ENCODE measurements at regions not wholly inside any gene's neighbourhood (a gene's known extent, or its start where the extent isn't known, plus 50 kb on each side); places are given as distances from the start of the nearest gene placed in this dataset.

DNA sequence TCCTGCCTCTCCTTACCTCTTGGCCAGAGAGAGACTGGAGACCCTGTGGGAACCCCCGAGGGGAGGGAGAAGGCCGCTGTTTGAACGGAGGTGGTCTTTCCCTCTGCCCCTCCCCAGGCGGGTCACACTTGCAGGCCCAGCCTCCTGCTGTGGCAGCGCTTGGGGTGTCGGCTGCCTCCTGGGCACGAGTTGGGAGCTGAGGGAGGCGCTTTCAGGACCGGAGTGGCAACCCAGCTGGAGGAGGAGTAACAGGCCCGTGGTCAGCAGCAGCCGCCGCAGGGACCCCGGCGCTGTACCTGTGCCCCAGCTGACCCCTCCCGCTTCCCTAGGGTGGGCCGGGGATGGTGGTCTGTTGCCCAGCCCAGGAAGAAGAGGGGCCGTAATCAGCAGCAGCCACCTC lies 278.3 kb downstream of the SEC14L1 start:
- TF ChIP-seq, protein P1, sequence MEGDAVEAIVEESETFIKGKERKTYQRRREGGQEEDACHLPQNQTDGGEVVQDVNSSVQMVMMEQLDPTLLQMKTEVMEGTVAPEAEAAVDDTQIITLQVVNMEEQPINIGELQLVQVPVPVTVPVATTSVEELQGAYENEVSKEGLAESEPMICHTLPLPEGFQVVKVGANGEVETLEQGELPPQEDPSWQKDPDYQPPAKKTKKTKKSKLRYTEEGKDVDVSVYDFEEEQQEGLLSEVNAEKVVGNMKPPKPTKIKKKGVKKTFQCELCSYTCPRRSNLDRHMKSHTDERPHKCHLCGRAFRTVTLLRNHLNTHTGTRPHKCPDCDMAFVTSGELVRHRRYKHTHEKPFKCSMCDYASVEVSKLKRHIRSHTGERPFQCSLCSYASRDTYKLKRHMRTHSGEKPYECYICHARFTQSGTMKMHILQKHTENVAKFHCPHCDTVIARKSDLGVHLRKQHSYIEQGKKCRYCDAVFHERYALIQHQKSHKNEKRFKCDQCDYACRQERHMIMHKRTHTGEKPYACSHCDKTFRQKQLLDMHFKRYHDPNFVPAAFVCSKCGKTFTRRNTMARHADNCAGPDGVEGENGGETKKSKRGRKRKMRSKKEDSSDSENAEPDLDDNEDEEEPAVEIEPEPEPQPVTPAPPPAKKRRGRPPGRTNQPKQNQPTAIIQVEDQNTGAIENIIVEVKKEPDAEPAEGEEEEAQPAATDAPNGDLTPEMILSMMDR (IDR thresholded peaks at IDR 0.05), result no peak
- TF ChIP-seq POLR2AphosphoS5 (IDR thresholded peaks at IDR 0.05) (no peak), POLR2A (IDR thresholded peaks at IDR 0.05) (no peak), EP300 (IDR thresholded peaks at IDR 0.05) (no peak)

Data from stomach (tissue), 4 donors.